ENCODE measurements at regions not wholly inside any gene's neighbourhood (a gene's known extent, or its start where the extent isn't known, plus 50 kb on each side); places are given as distances from the start of the nearest gene placed in this dataset.

GRCh38 chr4:133920236-133920635 is 281.4 kb downstream of the PABPC4L start:
- POLR2A ChIA-PET = no interaction called here
- Mint-ChIP-seq H3K27ac (no peak overlapping the region), H3K4me3 (no peak overlapping the region), H3K27me3 (no peaks in the 10 kb centered on the region), H3K36me3 (ENCODE audit: low read depth) (no peaks in the 10 kb centered on the region), H3K9me3 (no peaks in the 10 kb centered on the region), H3K4me1 (no peaks in the 10 kb centered on the region)
- CTCF ChIA-PET = no interaction called here
- no peak for DNase-seq

DNA sequence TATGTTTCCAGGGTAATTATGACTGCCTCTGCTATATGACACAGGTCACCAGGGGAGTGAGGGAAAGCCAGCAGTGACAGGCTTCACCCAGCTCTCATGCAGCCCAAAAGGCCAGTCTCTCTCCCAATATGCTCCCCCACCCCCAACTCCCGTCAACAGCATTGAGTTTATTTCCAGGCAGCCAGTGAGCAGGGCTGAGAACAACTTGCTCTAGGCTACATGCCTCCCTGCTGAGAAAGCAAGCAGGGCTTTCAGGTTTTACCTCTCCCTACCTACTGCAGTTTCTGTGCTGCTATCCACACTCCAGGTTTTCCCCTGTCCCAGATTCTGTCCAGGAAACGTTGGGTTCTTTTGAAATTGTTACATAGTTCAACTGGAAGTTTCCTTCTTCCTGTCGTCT is 291.4 kb downstream of the PABPC4L start:
- no peak for DNase-seq
- Mint-ChIP-seq H3K27me3 (no peaks in the 10 kb centered on the region), H3K4me3 (no peak overlapping the region), H3K27ac (no peak overlapping the region), H3K36me3 (ENCODE audit: low read depth) (no peaks in the 10 kb centered on the region), H3K4me1 (no peaks in the 10 kb centered on the region), H3K9me3 (peaks cover 3% of the 10 kb centered on the region)
- CTCF ChIA-PET = no interaction called here
- POLR2A ChIA-PET = no interaction called here

GRCh38 chr4:133903029-133903428 is 298.6 kb downstream of the PABPC4L start:
- CTCF ChIA-PET = no interaction called here

DNA sequence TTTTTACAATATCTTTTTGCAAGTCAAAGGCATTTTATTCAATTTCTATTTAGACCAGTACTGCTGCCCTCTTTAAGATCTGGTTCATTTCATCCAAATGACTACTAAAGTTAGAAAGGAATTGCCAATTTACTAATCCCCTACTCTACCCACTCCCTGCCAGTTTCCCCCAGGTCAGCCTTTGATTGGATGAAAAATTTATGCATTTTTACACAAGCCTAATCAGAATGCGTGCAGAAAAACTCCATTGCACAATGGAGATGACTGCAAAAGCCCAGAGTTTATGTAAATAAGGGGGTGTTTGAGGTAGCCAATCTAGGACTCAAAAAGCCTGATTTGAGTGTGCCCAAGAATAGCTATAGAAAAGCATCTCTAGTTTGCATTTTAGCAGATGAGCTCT is 310.6 kb downstream of the PABPC4L start:
- no peaks in the 10 kb centered on the region for H3K4me1 Mint-ChIP-seq
- ChIA-PET POLR2A (no interaction called here), CTCF (no interaction called here)
- no peak overlapping the region for H3K4me3 Mint-ChIP-seq
- no peaks in the 10 kb centered on the region for H3K27me3 Mint-ChIP-seq
- no peaks in the 10 kb centered on the region for H3K36me3 Mint-ChIP-seq (ENCODE audit: low read depth)
- no peak overlapping the region for H3K27ac Mint-ChIP-seq
- H3K9me3 Mint-ChIP-seq = no peaks in the 10 kb centered on the region
- DNase-seq = no peak

More at GRCh38 chr4:133903029-133903428, 298.6 kb downstream of the PABPC4L start:
- no peak overlapping the region for H3K4me3 Mint-ChIP-seq
- POLR2A ChIA-PET = no interaction called here
- no peak overlapping the region for H3K27ac Mint-ChIP-seq
- DNase-seq = no peak
- no peaks in the 10 kb centered on the region for H3K4me1 Mint-ChIP-seq
- no peaks in the 10 kb centered on the region for H3K36me3 Mint-ChIP-seq (ENCODE audit: low read depth)
- no peaks in the 10 kb centered on the region for H3K9me3 Mint-ChIP-seq
- H3K27me3 Mint-ChIP-seq = no peaks in the 10 kb centered on the region

- Mint-ChIP-seq H3K4me1 (no peaks in the 10 kb centered on the region), H3K4me3 (no peak overlapping the region), H3K27ac (no peak overlapping the region), H3K36me3 (ENCODE audit: low read depth) (no peaks in the 10 kb centered on the region), H3K27me3 (no peaks in the 10 kb centered on the region), H3K9me3 (no peaks in the 10 kb centered on the region)
- ChIA-PET CTCF (no interaction called here), POLR2A (no interaction called here)
- DNase-seq = no peak
These were observed 313.9 kb downstream of the PABPC4L start for GRCh38 chr4:133887723-133888122.

GRCh38 chr4:133869486-133869885 is 332.1 kb downstream of the PABPC4L start:
- Mint-ChIP-seq H3K36me3 (ENCODE audit: low read depth) (no peaks in the 10 kb centered on the region), H3K9me3 (peaks cover 14% of the 10 kb centered on the region), H3K27ac (no peak overlapping the region), H3K4me3 (no peak overlapping the region), H3K4me1 (no peaks in the 10 kb centered on the region), H3K27me3 (no peaks in the 10 kb centered on the region)
- no peak for DNase-seq
- ChIA-PET POLR2A (no interaction called here), CTCF (no interaction called here)

DNA sequence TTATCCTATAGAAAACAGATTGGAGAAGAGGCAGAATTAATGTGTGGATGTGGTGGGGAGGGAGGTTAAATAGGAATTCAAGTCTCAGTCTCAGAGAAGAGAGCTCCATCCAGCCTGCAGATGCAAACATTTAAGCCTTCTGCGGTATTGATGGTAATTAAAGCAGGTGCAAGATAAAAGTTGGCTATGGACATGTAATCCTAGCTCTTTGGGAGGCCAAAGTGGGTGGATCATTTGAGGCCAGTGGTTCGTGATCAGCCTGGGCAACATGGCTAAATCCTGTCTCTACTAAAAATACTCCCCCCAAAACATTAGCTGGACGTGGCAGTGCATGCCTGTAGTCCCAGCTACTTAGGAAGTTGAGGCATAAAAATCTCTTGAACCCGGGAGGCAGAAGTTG is 332.7 kb downstream of the PABPC4L start:
- no peak overlapping the region for H3K4me3 Mint-ChIP-seq
- POLR2A ChIA-PET = no interaction called here
- DNase-seq = no peak
- CTCF ChIA-PET = no interaction called here
- H3K36me3 Mint-ChIP-seq (ENCODE audit: low read depth) = no peaks in the 10 kb centered on the region
- H3K27ac Mint-ChIP-seq = no peak overlapping the region
- H3K27me3 Mint-ChIP-seq = no peaks in the 10 kb centered on the region
- H3K4me1 Mint-ChIP-seq = no peaks in the 10 kb centered on the region
- H3K9me3 Mint-ChIP-seq = peaks cover 9% of the 10 kb centered on the region

DNA sequence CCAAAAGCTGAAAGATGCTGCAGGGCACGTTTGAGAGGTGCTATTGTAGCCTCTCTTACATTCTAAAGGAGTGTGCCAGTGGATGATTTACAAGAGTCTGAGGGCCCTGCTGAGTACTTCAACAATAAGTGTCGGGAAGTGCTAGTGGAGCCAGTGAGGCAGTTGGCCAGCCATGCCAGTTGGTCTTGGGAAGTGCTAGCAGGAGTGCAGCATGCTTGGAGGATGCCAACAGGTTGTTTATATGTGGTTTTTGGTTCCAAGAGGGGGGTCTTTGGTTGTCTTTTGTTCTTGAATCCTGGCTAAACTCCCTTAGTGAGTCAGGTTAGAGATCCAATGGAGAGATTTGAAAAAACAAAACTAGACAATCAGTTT is 335.3 kb downstream of the PABPC4L start:
- Mint-ChIP-seq H3K9me3 (peaks cover 4% of the 10 kb centered on the region), H3K4me1 (no peaks in the 10 kb centered on the region), H3K4me3 (no peak overlapping the region), H3K27me3 (no peaks in the 10 kb centered on the region), H3K36me3 (ENCODE audit: low read depth) (no peaks in the 10 kb centered on the region), H3K27ac (no peak overlapping the region)
- ChIA-PET POLR2A (no interaction called here), CTCF (no interaction called here)
- DNase-seq = no peak

DNA sequence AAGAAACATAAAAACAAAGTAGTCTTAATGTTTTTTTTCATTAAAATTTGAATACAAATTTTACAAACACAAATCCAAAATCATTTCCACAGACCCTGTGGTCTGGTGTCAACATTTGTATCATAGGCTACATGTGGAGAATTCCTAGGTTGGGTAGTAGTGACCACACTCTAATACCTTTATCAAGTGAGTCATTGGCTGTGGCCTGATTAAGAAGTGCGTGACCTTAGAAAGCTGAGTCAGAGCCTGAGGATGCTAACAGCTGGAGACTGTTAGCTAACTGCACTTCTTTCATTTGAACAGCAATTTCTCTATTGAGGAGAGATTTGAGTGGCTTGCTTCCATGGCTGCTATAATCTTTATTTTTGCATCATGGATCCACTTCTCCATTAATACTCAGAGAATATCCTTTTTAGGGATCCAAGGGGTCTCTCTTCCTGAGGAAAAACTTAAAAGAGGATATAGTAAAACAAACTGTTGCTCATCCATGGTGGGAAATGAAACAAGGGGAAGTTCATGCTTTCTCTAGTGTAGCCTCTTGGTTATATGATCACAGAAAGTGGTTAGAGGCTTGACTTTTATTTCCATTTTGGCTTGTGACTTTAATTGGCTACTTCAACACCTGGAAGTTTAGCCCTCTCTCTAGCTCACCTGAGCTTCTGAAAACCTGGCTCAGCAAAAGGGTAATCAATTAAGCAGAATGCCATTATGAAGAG is 335.8 kb downstream of the PABPC4L start:
- no peaks in the 10 kb centered on the region for H3K27me3 Mint-ChIP-seq
- DNase-seq = no peak
- H3K36me3 Mint-ChIP-seq (ENCODE audit: low read depth) = no peaks in the 10 kb centered on the region
- no peak overlapping the region for H3K4me3 Mint-ChIP-seq
- H3K9me3 Mint-ChIP-seq = peaks cover 2% of the 10 kb centered on the region
- ChIA-PET CTCF (no interaction called here), POLR2A (no interaction called here)
- no peak overlapping the region for H3K27ac Mint-ChIP-seq
- H3K4me1 Mint-ChIP-seq = no peaks in the 10 kb centered on the region

GRCh38 chr4:133863153-133863552 is 338.4 kb downstream of the PABPC4L start:
- Mint-ChIP-seq H3K9me3 (peaks cover 2% of the 10 kb centered on the region), H3K4me3 (no peak overlapping the region), H3K36me3 (ENCODE audit: low read depth) (no peaks in the 10 kb centered on the region), H3K4me1 (no peaks in the 10 kb centered on the region), H3K27me3 (no peaks in the 10 kb centered on the region), H3K27ac (no peak overlapping the region)
- DNase-seq = no peak
- ChIA-PET CTCF (no interaction called here), POLR2A (no interaction called here)

DNA sequence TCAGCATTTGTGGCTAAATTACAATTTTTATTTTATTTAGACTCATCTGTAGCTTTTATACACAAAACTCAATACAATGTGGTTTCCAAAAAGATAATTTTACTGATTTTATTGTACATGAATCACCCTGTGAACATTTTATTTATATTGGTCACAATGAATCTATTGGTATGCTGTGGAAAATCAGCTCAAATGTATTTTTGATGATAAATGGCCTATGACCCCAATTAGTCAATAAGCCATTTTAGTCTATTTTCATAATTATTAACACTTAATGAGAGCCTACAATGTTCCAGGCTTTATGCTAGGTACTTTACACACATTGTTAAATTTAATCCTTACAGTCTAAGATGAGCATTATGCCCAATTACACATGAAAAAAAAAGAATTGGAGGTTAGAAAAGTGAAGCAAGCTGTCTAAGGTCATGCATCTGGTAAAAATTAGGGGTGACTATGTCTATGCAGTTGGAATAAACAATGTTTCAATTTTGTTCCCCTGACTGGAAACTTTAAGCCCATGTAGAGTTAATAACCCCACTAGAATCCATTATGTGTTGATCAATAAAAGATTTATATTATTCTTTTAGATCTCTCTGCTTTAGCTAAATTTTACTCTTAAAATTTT is 344.7 kb downstream of the PABPC4L start:
- Mint-ChIP-seq H3K9me3 (no peaks in the 10 kb centered on the region), H3K4me3 (no peak overlapping the region), H3K4me1 (no peaks in the 10 kb centered on the region), H3K27ac (no peak overlapping the region), H3K36me3 (ENCODE audit: low read depth) (no peaks in the 10 kb centered on the region), H3K27me3 (no peaks in the 10 kb centered on the region)
- ChIA-PET POLR2A (no interaction called here), CTCF (no interaction called here)
- no peak for DNase-seq

DNA sequence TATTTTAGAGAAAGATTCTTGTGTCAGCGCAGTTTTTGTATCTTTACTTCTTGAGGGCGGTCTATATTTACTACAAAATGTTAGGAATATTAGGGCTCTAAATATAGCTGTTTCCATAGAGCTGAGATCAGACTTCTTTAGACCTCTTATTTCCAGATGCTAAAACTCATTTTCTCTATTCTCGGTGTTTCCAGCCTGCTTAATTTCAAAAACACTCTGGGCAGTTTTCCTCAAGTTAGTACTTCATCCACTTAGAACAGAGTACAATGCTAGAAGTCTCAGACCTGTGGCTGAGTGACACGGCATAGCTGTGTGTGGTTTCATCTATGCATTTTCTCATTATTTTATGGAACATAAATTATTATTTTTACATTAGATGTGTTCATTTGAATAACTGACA is 346.6 kb downstream of the PABPC4L start:
- H3K4me3 Mint-ChIP-seq = no peak overlapping the region
- POLR2A ChIA-PET = no interaction called here
- H3K36me3 Mint-ChIP-seq (ENCODE audit: low read depth) = no peaks in the 10 kb centered on the region
- no peaks in the 10 kb centered on the region for H3K9me3 Mint-ChIP-seq
- DNase-seq = no peak
- no peak overlapping the region for H3K27ac Mint-ChIP-seq
- H3K27me3 Mint-ChIP-seq = no peaks in the 10 kb centered on the region
- H3K4me1 Mint-ChIP-seq = no peaks in the 10 kb centered on the region
- CTCF ChIA-PET = no interaction called here

GRCh38 chr4:133839326-133839725 is 362.3 kb downstream of the PABPC4L start:
- no peaks in the 10 kb centered on the region for H3K27me3 Mint-ChIP-seq
- H3K4me3 Mint-ChIP-seq = no peak overlapping the region
- H3K27ac Mint-ChIP-seq = no peak overlapping the region
- no peaks in the 10 kb centered on the region for H3K36me3 Mint-ChIP-seq (ENCODE audit: low read depth)
- ChIA-PET POLR2A (no interaction called here), CTCF (no interaction called here)
- H3K4me1 Mint-ChIP-seq = no peaks in the 10 kb centered on the region
- peaks cover 22% of the 10 kb centered on the region for H3K9me3 Mint-ChIP-seq
- DNase-seq = no peak

GRCh38 chr4:133823177-133823576 is 378.4 kb downstream of the PABPC4L start:
- H3K4me1 Mint-ChIP-seq = no peaks in the 10 kb centered on the region
- no peaks in the 10 kb centered on the region for H3K27me3 Mint-ChIP-seq
- H3K27ac Mint-ChIP-seq = no peak overlapping the region
- H3K36me3 Mint-ChIP-seq (ENCODE audit: low read depth) = no peaks in the 10 kb centered on the region
- POLR2A ChIA-PET = no interaction called here
- DNase-seq = no peak
- CTCF ChIA-PET = no interaction called here
- no peak overlapping the region for H3K4me3 Mint-ChIP-seq
- peaks cover under 1% of the 10 kb centered on the region for H3K9me3 Mint-ChIP-seq
